ENCODE measurements at regions not wholly inside any gene's neighbourhood (a gene's known extent, or its start where the extent isn't known, plus 50 kb on each side); places are given as distances from the start of the nearest gene placed in this dataset.

DNA sequence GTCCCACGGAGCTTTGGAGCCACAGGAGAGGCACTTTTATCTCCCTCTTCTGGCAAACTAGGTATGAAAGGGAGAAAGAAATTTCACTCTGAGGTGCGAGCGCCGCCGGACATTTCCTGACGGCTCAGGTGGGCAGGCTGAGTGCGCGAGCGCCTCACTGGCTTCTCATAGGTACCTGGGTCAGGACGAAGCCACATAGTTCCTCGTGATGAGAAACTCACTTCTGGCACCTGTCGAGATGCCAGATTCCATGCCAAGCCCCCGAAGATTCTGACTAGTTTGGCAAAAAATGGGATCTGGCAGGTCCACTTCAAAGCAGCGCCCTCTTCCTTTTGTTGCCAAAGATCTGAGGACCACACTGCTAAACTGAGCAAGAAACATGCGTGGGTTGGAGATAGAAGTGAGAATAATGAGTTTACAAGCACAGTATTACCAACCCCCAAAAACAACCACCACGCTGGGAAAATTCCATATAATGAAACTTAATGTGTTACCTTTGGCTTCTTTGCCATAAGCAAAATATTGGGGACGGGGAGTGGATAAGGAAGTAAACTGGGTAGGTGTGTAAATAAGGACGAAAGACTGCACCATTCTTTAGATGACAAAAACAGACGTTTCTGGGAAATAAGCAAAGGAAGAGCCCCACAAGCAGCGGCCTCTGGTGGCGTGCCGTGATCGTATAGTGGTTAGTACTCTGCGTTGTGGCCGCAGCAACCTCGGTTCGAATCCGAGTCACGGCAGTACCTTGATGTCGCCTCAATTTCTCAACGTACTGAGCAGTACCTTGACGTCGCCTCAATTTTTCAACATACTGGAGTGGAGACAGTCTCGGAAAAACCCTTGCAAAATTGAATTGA lies 89.8 kb upstream of the PRSS16 start:
- no peaks in the 10 kb centered on the region for H3K9me3 Mint-ChIP-seq
- WGBS (ENCODE audit: insufficient coverage): 7% methylated on average over 31 of the region's 34 CpGs
- peak overlapping the region; percentile 52 to 67 for H3K4me3 ChIP-seq (ENCODE audit: control insufficient read depth in 1 of 2, extremely low read depth in 1 of 2, low read length in 1 of 2)

GRCh38 chr6:27158316-27158643 lies 89.2 kb upstream of the PRSS16 start:
- no peak for DNase-seq
- ATAC-seq (replicated peaks in 1 of 4): no peak
- ChIA-PET CTCF (interaction anchor here in 1 of 2 donors (1.4 kb wide), 1 partner anchor 31 kb away, joined by 4 read pairs; no protein-coding TSS in a partner anchor), POLR2A (no interaction called here)
- H3K36me3 ChIP-seq (ENCODE audit: control insufficient read depth in 2 of 2, extremely low read depth in 1 of 2, insufficient read depth in 1 of 2, low read length in 1 of 2): no peaks in the 10 kb centered on the region
- H3K9me3 ChIP-seq: no peaks in the 10 kb centered on the region
- H3K9me3 Mint-ChIP-seq: no peaks in the 10 kb centered on the region
- no peaks in the 10 kb centered on the region for H3K27me3 Mint-ChIP-seq
- WGBS (ENCODE audit: insufficient coverage): 0% methylated on average over 1 of the region's 4 CpGs
- H3K27ac ChIP-seq (ENCODE audit: low read length): no peak overlapping the region
- H3K36me3 Mint-ChIP-seq: no peaks in the 10 kb centered on the region
- H3K27ac Mint-ChIP-seq: peak overlapping the region; percentile 77 to 91
- H3K4me3 ChIP-seq (ENCODE audit: control insufficient read depth in 1 of 2, extremely low read depth in 1 of 2, low read length in 1 of 2): no peak overlapping the region
- H3K4me3 Mint-ChIP-seq: peak overlapping the region; percentile 81 to 87 (median 86)
- no peaks in the 10 kb centered on the region for H3K27me3 ChIP-seq (replicated peaks in 1 of 2; ENCODE audit: control insufficient read depth in 2 of 2, extremely low read depth in 1 of 2, insufficient read depth in 2 of 2, low read length in 1 of 2)
- peaks cover 15 to 20% of the 10 kb centered on the region in 2 experiments for H3K4me1 ChIP-seq (ENCODE audit: control insufficient read depth in 1 of 2, extremely low read depth in 1 of 2, insufficient read depth in 2 of 2, low read length in 2 of 2)
- peaks cover 40 to 45% (median 42%) of the 10 kb centered on the region in 3 donors for H3K4me1 Mint-ChIP-seq

More for the DNA sequence above, 89.8 kb upstream of the PRSS16 start:
- Mint-ChIP-seq H3K27ac (peak overlapping the region; percentile 77 to 91), H3K4me3 (peak overlapping the region; percentile 81 to 87 (median 86)), H3K27me3 (no peaks in the 10 kb centered on the region), H3K4me1 (peaks cover 40 to 45% (median 42%) of the 10 kb centered on the region in 3 donors), H3K36me3 (no peaks in the 10 kb centered on the region)
- peaks cover 15 to 20% of the 10 kb centered on the region in 2 experiments for H3K4me1 ChIP-seq (ENCODE audit: control insufficient read depth in 1 of 2, extremely low read depth in 1 of 2, insufficient read depth in 2 of 2, low read length in 2 of 2)
- H3K27me3 ChIP-seq (replicated peaks in 1 of 2; ENCODE audit: control insufficient read depth in 2 of 2, extremely low read depth in 1 of 2, insufficient read depth in 2 of 2, low read length in 1 of 2): no peaks in the 10 kb centered on the region
- CTCF ChIA-PET: interaction anchor here in 1 of 2 donors (2.7 kb wide), 1 partner anchor 31 kb away, joined by 8 read pairs; no protein-coding TSS in a partner anchor
- peak overlapping the region; percentile 35 for H3K27ac ChIP-seq (ENCODE audit: low read length)
- ATAC-seq (replicated peaks in 1 of 4) (peak; percentile 78 to 82 (median 81)), DNase-seq (peak; percentile 67 to 89 (median 80))
- H3K36me3 ChIP-seq (ENCODE audit: control insufficient read depth in 2 of 2, extremely low read depth in 1 of 2, insufficient read depth in 1 of 2, low read length in 1 of 2): no peaks in the 10 kb centered on the region
- H3K9me3 ChIP-seq: no peaks in the 10 kb centered on the region
- POLR2A ChIA-PET: interaction anchor here (0.6 to 1.0 kb wide), 2 partner anchors 10 to 24 kb away, joined by 3 read pairs; a partner anchor contains a TSS

DNA sequence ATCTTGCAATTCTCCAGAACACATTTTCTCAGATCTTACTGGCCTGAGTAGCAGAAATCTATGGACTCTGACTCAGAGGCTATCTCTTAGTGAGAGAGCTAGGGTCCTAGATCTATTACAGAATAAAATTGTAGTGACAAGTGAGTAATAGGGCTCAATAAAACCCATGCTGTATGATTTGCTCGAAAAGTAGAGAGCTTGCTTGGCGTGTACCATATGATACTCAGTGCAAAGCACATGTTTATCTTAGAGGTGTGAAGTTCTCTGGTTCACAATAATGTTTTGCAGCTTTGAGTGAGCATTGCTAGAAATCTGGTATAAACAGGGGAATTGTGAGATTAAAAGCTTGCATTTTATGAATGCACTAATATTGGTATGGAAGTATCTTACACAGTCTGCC lies 87.8 kb upstream of the PRSS16 start:
- Mint-ChIP-seq H3K4me1 (peaks cover 32 to 40% (median 33%) of the 10 kb centered on the region in 3 donors), H3K36me3 (no peaks in the 10 kb centered on the region), H3K27me3 (no peaks in the 10 kb centered on the region), H3K9me3 (no peaks in the 10 kb centered on the region), H3K4me3 (no peak overlapping the region), H3K27ac (no peak overlapping the region)
- peaks cover 13 to 20% of the 10 kb centered on the region in 2 experiments for H3K4me1 ChIP-seq (ENCODE audit: control insufficient read depth in 1 of 2, extremely low read depth in 1 of 2, insufficient read depth in 2 of 2, low read length in 2 of 2)
- CTCF ChIA-PET: interaction anchor here (0.5 to 1.9 kb wide), 12 partner anchors 16 to 1196 kb away, joined by 3 to 8 read pairs (median 4); a partner anchor contains a TSS
- H3K36me3 ChIP-seq (ENCODE audit: control insufficient read depth in 2 of 2, extremely low read depth in 1 of 2, insufficient read depth in 1 of 2, low read length in 1 of 2): no peaks in the 10 kb centered on the region
- no CpG with 5 or more reads among the region's 2 CpGs for WGBS (ENCODE audit: insufficient coverage)
- POLR2A ChIA-PET: interaction anchor here (0.5 to 0.8 kb wide), 3 partner anchors 11 to 1040 kb away, joined by 3 to 9 read pairs (median 3); a partner anchor contains a TSS
- H3K27me3 ChIP-seq (replicated peaks in 1 of 2; ENCODE audit: control insufficient read depth in 2 of 2, extremely low read depth in 1 of 2, insufficient read depth in 2 of 2, low read length in 1 of 2): no peaks in the 10 kb centered on the region
- no peaks in the 10 kb centered on the region for H3K9me3 ChIP-seq
- DNase-seq (no peak), ATAC-seq (replicated peaks in 1 of 4) (no peak)
- no peak overlapping the region for H3K4me3 ChIP-seq (ENCODE audit: control insufficient read depth in 1 of 2, extremely low read depth in 1 of 2, low read length in 1 of 2)
- H3K27ac ChIP-seq (ENCODE audit: low read length): no peak overlapping the region

DNA sequence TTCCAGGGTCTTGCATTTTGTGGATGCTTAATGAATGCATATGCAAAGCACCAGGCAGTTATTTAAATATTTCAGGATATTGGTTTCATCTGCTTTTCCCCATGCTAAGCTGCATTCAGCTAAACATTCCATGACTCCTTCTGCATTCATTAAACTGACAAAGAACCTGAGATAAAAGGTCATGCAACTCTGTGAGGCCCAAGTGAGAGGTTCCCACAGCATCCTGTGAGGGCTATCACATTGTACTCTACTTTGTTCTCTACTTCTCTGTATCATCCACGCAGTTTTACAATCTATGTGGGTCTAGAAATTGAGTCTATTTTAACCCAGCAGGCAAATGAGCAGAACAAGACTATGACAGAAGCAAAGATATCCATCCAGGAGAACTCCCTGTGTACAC lies 86.4 kb upstream of the PRSS16 start:
- Mint-ChIP-seq H3K4me3 (no peak overlapping the region), H3K27me3 (no peaks in the 10 kb centered on the region), H3K4me1 (peaks cover 23 to 31% (median 24%) of the 10 kb centered on the region in 3 donors), H3K36me3 (no peaks in the 10 kb centered on the region), H3K27ac (no peak overlapping the region), H3K9me3 (no peaks in the 10 kb centered on the region)
- no peak for DNase-seq
- POLR2A ChIA-PET: interaction anchor here in 1 of 2 donors (0.6 to 1.0 kb wide), 2 partner anchors 14 to 1061 kb away, joined by 3 to 4 read pairs; a partner anchor contains a TSS
- H3K4me3 ChIP-seq (ENCODE audit: control insufficient read depth in 1 of 2, extremely low read depth in 1 of 2, low read length in 1 of 2): no peak overlapping the region
- H3K36me3 ChIP-seq (ENCODE audit: control insufficient read depth in 2 of 2, extremely low read depth in 1 of 2, insufficient read depth in 1 of 2, low read length in 1 of 2): no peaks in the 10 kb centered on the region
- H3K4me1 ChIP-seq (ENCODE audit: control insufficient read depth in 1 of 2, extremely low read depth in 1 of 2, insufficient read depth in 2 of 2, low read length in 2 of 2): peaks cover 5 to 12% of the 10 kb centered on the region in 2 experiments
- WGBS (ENCODE audit: insufficient coverage): no CpG with 5 or more reads among the region's 1 CpG
- CTCF ChIA-PET: interaction anchor here (0.8 to 1.9 kb wide), 6 partner anchors 14 to 628 kb away, joined by 3 to 5 read pairs (median 5); a partner anchor contains a TSS
- no peak overlapping the region for H3K27ac ChIP-seq (ENCODE audit: low read length)
- no peak for ATAC-seq (replicated peaks in 1 of 4)
- no peaks in the 10 kb centered on the region for H3K9me3 ChIP-seq
- no peaks in the 10 kb centered on the region for H3K27me3 ChIP-seq (replicated peaks in 1 of 2; ENCODE audit: control insufficient read depth in 2 of 2, extremely low read depth in 1 of 2, insufficient read depth in 2 of 2, low read length in 1 of 2)

DNA sequence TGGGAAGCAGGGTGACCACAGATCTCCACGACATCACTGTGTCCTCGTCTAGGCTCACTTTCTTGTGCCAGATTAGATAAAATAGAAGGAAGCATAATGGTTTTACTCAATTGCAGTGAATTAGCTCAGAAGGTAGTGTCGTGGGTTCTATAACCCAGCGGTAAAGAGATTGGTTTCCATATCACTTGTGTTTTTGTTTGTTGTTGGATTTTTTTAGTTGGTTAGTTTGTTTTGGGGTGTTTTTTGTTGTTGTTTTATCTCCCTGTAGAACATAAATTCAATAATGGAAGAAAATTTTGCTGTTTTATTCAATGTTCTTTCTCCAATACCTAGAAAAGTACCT lies 85.9 kb upstream of the PRSS16 start:
- Mint-ChIP-seq H3K27ac (peak overlapping the region in 1 of 2 donors; percentile 56), H3K36me3 (no peaks in the 10 kb centered on the region), H3K4me3 (no peak overlapping the region), H3K9me3 (no peaks in the 10 kb centered on the region), H3K27me3 (no peaks in the 10 kb centered on the region), H3K4me1 (peaks cover 20 to 27% (median 20%) of the 10 kb centered on the region in 3 donors)
- ChIA-PET CTCF (interaction anchor here (0.8 to 1.4 kb wide), 3 partner anchors 29 to 628 kb away, joined by 4 to 5 read pairs (median 5); a partner anchor contains a TSS), POLR2A (no interaction called here)
- no peak for DNase-seq
- H3K27ac ChIP-seq (ENCODE audit: low read length): no peak overlapping the region
- H3K9me3 ChIP-seq: no peaks in the 10 kb centered on the region
- peaks cover 5 to 12% of the 10 kb centered on the region in 2 experiments for H3K4me1 ChIP-seq (ENCODE audit: control insufficient read depth in 1 of 2, extremely low read depth in 1 of 2, insufficient read depth in 2 of 2, low read length in 2 of 2)
- H3K27me3 ChIP-seq (replicated peaks in 1 of 2; ENCODE audit: control insufficient read depth in 2 of 2, extremely low read depth in 1 of 2, insufficient read depth in 2 of 2, low read length in 1 of 2): no peaks in the 10 kb centered on the region
- H3K36me3 ChIP-seq (ENCODE audit: control insufficient read depth in 2 of 2, extremely low read depth in 1 of 2, insufficient read depth in 1 of 2, low read length in 1 of 2): no peaks in the 10 kb centered on the region
- no peak overlapping the region for H3K4me3 ChIP-seq (ENCODE audit: control insufficient read depth in 1 of 2, extremely low read depth in 1 of 2, low read length in 1 of 2)
- ATAC-seq (replicated peaks in 1 of 4): no peak
- WGBS (ENCODE audit: insufficient coverage): 61% methylated on average over 3 of the region's 4 CpGs

DNA sequence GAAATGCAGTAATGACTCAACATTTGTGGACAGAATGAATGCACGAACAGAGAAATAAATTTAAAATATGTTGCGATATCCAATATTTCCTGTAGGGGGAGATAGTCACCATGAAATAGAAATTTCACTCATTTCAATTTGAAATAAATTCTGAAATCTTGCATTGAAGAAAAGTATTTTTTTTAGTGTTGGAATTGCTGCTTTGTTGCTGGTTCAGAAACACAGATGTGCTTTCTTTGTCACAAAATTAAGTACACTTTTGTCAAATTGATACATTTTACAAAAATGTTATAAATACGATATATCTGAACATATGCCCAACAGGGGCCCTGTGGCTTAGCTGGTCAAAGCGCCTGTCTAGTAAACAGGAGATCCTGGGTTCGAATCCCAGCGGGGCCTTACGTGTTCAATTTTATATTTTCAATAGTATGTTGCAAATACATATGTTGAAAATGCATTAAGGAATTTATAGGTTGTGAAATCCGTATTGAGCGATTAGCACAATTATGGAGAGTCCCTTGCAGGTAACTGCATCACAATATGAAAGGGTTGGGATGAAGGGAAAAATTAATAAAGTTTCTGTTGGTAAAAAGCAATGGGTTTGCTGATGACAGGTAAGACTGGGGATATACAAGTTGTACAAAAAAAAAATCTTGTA lies 85.4 kb upstream of the PRSS16 start:
- DNase-seq: peak in 4 of 35 experiments; percentile 7 to 74 (median 21)
- ATAC-seq (replicated peaks in 1 of 4): no peak
- Histone ChIP-seq H3K9me3 (no peaks in the 10 kb centered on the region), H3K27ac (ENCODE audit: low read length) (no peak overlapping the region), H3K4me3 (ENCODE audit: control insufficient read depth in 1 of 2, extremely low read depth in 1 of 2, low read length in 1 of 2) (no peak overlapping the region), H3K4me1 (ENCODE audit: control insufficient read depth in 1 of 2, extremely low read depth in 1 of 2, insufficient read depth in 2 of 2, low read length in 2 of 2) (peaks cover 5 to 9% of the 10 kb centered on the region in 2 experiments), H3K36me3 (ENCODE audit: control insufficient read depth in 2 of 2, extremely low read depth in 1 of 2, insufficient read depth in 1 of 2, low read length in 1 of 2) (no peaks in the 10 kb centered on the region), H3K27me3 (replicated peaks in 1 of 2; ENCODE audit: control insufficient read depth in 2 of 2, extremely low read depth in 1 of 2, insufficient read depth in 2 of 2, low read length in 1 of 2) (no peaks in the 10 kb centered on the region)
- Mint-ChIP-seq H3K36me3 (no peaks in the 10 kb centered on the region), H3K4me1 (peaks cover 16 to 22% (median 16%) of the 10 kb centered on the region in 3 donors), H3K27ac (peak overlapping the region in 1 of 2 donors; percentile 56), H3K27me3 (no peaks in the 10 kb centered on the region), H3K4me3 (no peak overlapping the region), H3K9me3 (no peaks in the 10 kb centered on the region)
- WGBS (ENCODE audit: insufficient coverage): 72% methylated on average over 2 of the region's 9 CpGs
- CTCF ChIA-PET: interaction anchor here (0.6 to 1.4 kb wide), 2 partner anchors 75 to 590 kb away, joined by 3 to 5 read pairs; no protein-coding TSS in a partner anchor
- POLR2A ChIA-PET: no interaction called here

Data from T-cell (primary cell).